Left lung (tissue), 4 donors: ENCODE measurements at regions not wholly inside any gene's neighbourhood (a gene's known extent, or its start where the extent isn't known, plus 50 kb on each side); places are given as distances from the start of the nearest gene placed in this dataset.

ENCODE experiments used
- ATAC-seq: fragments of 200-7000 bp; cut with Tn5 transposase; one replicate; pipeline ENCODE4 v1.9.1; 2020; ENCODE audit warnings: moderate library complexity
- DNase-seq, 4 donors: peaks; one replicate each; pipeline ENCODE4 v3.0.0-alpha.2; 2013 to 2020
- H3K27ac ChIP-seq, 2 donors: fragments of 200-600 bp; sonication (generic) in 1 of 2; one replicate each; pipeline versions ENCODE4 v1.5.0 to v1.8.0; 2020 to 2021
- H3K27me3 ChIP-seq, 2 donors: fragments of 200-600 bp; sonication (generic) in 1 of 2; one replicate each; pipeline versions ENCODE4 v1.5.0 to v1.8.0; 2020 to 2021
- H3K36me3 ChIP-seq, 2 donors: fragments of 200-600 bp; sonication (generic) in 1 of 2; one replicate each; pipeline versions ENCODE4 v1.5.0 to v1.8.0; 2020 to 2021
- H3K4me1 ChIP-seq, 2 donors: fragments of 200-600 bp; one replicate each; pipeline ENCODE4 v1.8.0; 2021
- H3K4me3 ChIP-seq, 2 donors: fragments of 200-600 bp; sonication (generic) in 1 of 2; one replicate each; pipeline versions ENCODE4 v1.5.0 to v1.8.0; 2020 to 2021; ENCODE audit warnings: mild to moderate bottlenecking in 1 of 2
- H3K9me3 ChIP-seq, 2 donors: fragments of 200-600 bp; sonication (generic) in 1 of 2; one replicate each; pipeline versions ENCODE4 v1.5.0 to v1.8.0; 2020 to 2021
- intact Hi-C, 2 donors: fragments of 100-400 bp; cut with DNase I; formaldehyde crosslinking; loops; one replicate each; pipeline versions ENCODE4 v1.11.2 to v1.14.2; 2022
- TF ChIP-seq, protein P1 (sequence below), 2 donors: fragments of 200-600 bp; sonication (generic) in 1 of 2; IDR thresholded peaks; one replicate each; pipeline versions ENCODE4 v1.5.0 to v1.8.0; 2021; ENCODE audit warnings: antibody characterized with exemption in 2 of 2
- donor health status: DM: no; HTN: yes; CAD: no.
- donor health status: DM: no; HTN: no; CAD: no.

DNA sequence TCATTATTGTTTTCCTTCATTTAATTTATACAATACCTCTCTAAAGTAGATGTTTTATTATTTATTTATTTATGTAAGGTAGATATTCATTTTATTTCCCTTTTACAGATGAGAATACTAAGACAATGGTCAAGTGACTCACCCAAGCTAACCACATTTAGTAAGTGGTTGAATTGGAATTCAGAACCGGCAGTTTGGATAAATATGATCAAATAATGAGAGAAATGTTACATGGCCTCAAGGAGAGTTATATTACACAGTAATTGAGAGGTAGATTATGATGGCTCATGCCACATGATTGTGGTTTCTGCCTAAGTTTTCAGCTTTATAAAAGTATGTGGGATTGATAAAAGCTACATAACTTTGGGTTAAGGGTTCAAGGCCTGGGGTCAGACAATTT lies 239.4 kb upstream of the BOD1L1 start:
- TF ChIP-seq, protein P1, sequence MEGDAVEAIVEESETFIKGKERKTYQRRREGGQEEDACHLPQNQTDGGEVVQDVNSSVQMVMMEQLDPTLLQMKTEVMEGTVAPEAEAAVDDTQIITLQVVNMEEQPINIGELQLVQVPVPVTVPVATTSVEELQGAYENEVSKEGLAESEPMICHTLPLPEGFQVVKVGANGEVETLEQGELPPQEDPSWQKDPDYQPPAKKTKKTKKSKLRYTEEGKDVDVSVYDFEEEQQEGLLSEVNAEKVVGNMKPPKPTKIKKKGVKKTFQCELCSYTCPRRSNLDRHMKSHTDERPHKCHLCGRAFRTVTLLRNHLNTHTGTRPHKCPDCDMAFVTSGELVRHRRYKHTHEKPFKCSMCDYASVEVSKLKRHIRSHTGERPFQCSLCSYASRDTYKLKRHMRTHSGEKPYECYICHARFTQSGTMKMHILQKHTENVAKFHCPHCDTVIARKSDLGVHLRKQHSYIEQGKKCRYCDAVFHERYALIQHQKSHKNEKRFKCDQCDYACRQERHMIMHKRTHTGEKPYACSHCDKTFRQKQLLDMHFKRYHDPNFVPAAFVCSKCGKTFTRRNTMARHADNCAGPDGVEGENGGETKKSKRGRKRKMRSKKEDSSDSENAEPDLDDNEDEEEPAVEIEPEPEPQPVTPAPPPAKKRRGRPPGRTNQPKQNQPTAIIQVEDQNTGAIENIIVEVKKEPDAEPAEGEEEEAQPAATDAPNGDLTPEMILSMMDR (IDR thresholded peaks at IDR 0.05), result no peak
- no peak overlapping the region for H3K4me3 ChIP-seq
- H3K9me3 ChIP-seq, result peaks cover 0 to 10% of the 10 kb centered on the region in 2 donors
- H3K27me3 ChIP-seq, result no peaks in the 10 kb centered on the region
- intact Hi-C loops, result no loop called here
- DNase-seq, result no peak
- H3K4me1 ChIP-seq, result no peaks in the 10 kb centered on the region
- H3K36me3 ChIP-seq, result no peaks in the 10 kb centered on the region
- no peak for ATAC-seq
- no peak overlapping the region for H3K27ac ChIP-seq

DNA sequence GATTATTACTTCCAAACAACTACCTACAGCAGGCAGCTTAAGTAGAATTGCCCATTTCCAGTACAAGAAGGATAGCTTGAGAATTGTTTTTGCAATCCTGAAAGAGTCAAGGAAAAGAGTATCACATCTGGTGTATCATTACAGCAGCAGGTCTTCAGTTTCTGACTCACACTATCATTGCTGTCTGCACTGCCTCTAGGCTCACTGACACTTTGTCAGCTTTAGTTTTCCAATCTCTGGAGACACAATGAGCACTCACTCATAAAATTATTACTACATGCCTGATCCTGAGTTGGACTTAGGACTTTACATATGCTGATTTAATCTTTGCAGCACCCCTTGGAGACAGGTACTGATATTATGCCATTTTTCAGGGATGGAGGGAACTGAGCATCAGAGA lies 244.6 kb upstream of the BOD1L1 start:
- intact Hi-C loops, result no loop called here
- no peak for DNase-seq
- Histone ChIP-seq H3K9me3 (no peaks in the 10 kb centered on the region), H3K36me3 (no peaks in the 10 kb centered on the region), H3K27me3 (no peaks in the 10 kb centered on the region), H3K4me3 (no peak overlapping the region), H3K27ac (no peak overlapping the region), H3K4me1 (no peaks in the 10 kb centered on the region)
- ATAC-seq, result no peak
- TF ChIP-seq, protein P1 (IDR thresholded peaks at IDR 0.05), result no peak

DNA sequence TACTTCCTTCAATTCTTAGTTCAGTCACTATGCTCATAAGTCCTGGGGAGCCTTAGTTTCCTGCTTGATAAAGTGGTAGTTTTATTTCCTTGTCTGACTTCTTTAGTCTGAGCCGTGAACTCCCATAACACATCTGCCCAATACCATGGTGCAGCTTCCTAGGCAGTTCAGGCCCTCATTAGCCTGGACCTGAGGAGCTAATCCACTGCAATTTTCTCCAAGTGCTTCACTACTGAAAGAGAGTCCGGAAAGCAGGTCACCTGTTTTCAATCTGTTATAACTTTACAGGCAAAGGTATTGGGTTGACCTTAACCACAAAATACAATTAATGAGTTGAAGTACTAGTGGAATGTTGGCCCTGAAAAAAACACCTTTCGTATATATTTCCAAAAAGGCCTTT lies 245.4 kb upstream of the BOD1L1 start:
- DNase-seq, result no peak
- no peak overlapping the region for H3K27ac ChIP-seq
- H3K4me3 ChIP-seq, result no peak overlapping the region
- TF ChIP-seq, protein P1 (IDR thresholded peaks at IDR 0.05), result no peak
- intact Hi-C loops, result no loop called here
- no peaks in the 10 kb centered on the region for H3K36me3 ChIP-seq
- no peaks in the 10 kb centered on the region for H3K9me3 ChIP-seq
- H3K4me1 ChIP-seq, result no peaks in the 10 kb centered on the region
- no peak for ATAC-seq
- no peaks in the 10 kb centered on the region for H3K27me3 ChIP-seq

DNA sequence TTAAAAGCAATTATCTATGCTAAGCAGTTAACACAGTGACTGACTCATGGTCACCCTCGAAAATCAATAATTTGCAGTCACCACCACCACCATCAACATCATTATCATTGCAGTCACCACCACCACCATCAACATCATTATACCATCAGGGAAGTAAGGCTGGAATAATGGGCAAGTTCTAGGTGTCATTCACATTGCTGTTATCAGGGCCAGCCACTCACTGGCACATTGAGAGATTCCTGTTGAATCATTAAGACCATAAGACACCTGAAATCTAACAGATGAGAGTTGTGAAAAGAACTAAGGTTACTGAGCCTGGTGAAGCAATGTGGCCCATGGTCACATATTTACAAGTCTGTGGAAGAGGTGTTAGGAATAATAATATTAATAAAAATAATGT lies 247.7 kb upstream of the BOD1L1 start:
- no peak for ATAC-seq
- Histone ChIP-seq H3K36me3 (no peaks in the 10 kb centered on the region), H3K27me3 (no peaks in the 10 kb centered on the region), H3K9me3 (no peaks in the 10 kb centered on the region), H3K4me3 (no peak overlapping the region), H3K27ac (no peak overlapping the region), H3K4me1 (no peaks in the 10 kb centered on the region)
- no peak for DNase-seq
- intact Hi-C loops, result no loop called here
- TF ChIP-seq, protein P1 (IDR thresholded peaks at IDR 0.05), result no peak

DNA sequence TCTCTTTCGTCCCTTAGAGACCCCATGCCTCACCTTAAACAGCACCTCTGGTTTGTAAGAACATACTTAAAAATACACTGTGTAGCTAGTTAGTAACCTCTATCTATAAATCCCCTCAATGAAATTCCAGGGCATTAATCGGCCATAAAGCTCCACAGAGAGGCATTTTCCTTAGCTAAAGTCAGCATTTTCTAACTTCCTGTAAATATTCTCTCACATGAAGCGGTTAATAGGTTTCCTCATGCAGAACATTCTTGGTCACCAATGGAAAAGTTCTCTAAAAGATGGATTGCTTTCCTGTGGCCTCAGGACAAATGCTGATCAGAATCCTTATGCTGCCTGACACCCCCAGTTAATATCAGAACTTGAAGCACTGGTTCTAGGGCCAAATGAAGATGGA lies 248.6 kb upstream of the BOD1L1 start:
- Histone ChIP-seq H3K4me3 (no peak overlapping the region), H3K9me3 (no peaks in the 10 kb centered on the region), H3K27me3 (no peaks in the 10 kb centered on the region), H3K27ac (no peak overlapping the region), H3K4me1 (no peaks in the 10 kb centered on the region), H3K36me3 (no peaks in the 10 kb centered on the region)
- TF ChIP-seq, protein P1 (IDR thresholded peaks at IDR 0.05), result no peak
- intact Hi-C loops, result no loop called here
- ATAC-seq (no peak), DNase-seq (no peak)
